ENCODE measurements at regions not wholly inside any gene's neighbourhood (a gene's known extent, or its start where the extent isn't known, plus 50 kb on each side); places are given as distances from the start of the nearest gene placed in this dataset.

DNA sequence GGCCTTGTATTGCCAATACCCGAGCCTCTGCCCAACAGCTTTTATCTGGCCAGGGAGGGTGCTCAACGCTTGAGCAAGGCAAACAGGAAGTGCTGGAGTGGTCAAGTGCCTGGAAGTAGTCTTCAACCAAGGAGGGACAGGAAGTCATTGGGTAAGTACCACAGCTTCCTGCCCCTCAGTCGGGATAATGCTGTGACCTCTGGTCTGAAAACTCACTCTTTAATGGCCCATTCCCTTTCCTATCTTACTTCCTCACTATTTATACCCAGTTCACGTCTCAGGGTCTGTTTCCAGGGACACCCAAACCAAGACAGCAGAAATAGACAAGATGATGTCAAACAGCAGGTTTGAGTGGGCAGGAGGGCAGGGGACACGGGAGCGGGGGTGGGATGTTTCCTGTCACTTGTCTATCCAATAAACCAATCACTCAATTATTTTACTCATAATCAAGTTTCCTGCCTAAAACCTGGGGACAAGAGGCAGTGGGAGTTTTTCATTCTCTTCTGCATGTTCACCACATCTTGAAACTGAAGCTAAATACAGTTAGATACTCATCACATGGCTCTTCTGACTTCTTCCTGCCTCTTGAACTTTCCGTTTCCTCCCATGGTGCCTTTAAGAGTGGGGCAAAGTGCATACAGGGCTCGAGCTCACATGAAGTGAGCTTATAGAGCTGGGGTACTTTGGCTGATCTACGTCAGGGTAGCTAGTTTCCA lies 68.9 kb upstream of the CAB39 start:
- no peak for DNase-seq

DNA sequence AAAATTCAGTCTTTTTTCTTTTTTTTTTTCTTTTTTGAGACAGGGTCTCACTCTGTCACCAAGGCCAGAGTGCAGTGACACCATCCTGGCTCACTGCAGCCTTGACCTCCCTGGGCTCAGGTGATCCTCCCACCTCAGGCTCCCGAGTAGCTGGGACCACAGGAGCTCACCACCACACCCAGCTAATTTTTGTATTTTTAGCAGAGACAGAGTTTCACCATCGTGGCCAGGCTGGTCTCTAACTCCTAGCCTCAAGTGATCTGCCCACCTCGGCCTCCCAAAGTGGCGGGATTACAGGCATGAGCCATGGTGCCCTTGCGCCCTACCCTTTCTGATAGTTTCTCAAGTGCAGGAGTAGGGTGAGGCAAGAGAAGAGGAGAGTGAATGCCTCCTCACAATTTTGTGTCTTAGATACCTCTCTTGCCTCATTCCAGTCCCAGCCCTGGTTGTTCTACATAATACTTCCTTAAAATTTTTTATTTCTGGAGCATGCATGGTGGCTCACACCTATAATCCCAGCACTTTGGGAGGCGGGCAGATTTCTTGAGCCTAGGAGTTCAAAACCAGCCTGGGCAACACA lies 68.2 kb upstream of the CAB39 start:
- no peak for DNase-seq

GRCh38 chr2:230648356-230648755 lies 64.3 kb upstream of the CAB39 start:
- DNase-seq: no peak

DNA sequence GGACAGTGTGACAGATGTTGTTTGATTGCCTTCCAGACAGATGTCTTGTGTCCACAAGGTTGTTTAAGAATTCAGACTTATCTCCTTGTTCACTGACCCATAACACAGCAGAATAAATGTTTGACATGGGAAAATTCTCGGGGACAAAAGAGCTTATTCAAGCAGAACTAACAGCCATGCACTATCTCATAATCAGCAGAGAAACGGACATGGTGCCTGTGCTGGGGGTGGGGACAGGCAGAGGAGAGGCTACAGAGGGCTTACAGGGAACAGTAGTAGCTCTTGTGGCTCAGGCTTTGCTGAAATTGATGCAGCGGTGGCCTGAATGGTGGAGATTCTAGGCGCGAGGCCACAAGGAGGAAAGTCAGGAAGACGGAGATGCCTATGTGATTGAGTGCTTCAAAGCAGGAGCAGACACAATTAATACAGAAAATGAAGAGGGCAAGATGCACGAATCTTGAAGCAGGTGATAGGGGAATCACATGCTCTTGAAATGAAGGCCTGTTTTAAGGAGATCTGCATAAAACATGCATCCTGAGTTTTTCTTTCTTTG lies 62.0 kb upstream of the CAB39 start:
- no peak for DNase-seq

DNA sequence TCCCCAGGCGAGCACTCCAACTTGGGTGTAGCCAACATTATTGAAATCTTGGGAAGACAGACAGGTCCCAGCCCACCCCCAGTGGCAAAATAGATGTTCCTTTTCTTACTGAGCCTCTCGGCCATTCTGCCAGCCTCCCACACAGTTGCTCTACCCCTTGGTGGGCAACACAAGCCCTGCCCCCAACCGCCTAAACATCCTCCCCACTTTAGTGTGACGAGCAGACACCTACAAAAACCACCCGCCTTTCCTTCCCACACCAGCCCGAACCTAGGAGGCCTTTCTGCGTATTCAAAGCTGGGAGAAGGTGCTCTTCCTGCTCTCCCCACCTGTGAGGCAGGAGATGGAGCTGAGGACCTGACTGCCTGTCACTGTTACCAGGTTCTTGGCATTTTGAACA lies 58.6 kb upstream of the CAB39 start:
- DNase-seq: no peak

- DNase-seq: no peak
Measured at GRCh38 chr2:230657462-230657861, 55.2 kb upstream of the CAB39 start.

DNA sequence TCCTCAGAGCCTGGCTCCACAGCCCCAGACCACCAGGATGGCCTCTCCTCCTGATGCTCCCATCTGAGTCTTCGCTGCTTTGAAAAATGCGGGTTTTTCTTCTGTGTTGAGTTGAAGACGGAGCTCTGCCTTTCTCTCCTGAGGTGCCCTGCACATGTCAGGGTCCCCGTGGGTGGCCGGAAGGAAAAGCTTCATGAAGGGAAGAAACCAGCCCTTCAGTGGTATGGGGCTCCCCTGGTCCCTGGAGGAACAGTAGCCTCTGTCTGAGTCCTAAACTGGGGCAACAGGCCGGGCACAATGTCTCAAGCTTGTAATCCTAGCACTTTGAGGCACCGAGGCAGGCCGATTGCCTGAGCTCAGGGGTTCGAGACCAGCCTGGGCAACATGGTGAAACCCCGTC lies 54.7 kb upstream of the CAB39 start:
- no peak for DNase-seq

GRCh38 chr2:230658577-230658876 lies 54.1 kb upstream of the CAB39 start:
- DNase-seq: no peak

DNA sequence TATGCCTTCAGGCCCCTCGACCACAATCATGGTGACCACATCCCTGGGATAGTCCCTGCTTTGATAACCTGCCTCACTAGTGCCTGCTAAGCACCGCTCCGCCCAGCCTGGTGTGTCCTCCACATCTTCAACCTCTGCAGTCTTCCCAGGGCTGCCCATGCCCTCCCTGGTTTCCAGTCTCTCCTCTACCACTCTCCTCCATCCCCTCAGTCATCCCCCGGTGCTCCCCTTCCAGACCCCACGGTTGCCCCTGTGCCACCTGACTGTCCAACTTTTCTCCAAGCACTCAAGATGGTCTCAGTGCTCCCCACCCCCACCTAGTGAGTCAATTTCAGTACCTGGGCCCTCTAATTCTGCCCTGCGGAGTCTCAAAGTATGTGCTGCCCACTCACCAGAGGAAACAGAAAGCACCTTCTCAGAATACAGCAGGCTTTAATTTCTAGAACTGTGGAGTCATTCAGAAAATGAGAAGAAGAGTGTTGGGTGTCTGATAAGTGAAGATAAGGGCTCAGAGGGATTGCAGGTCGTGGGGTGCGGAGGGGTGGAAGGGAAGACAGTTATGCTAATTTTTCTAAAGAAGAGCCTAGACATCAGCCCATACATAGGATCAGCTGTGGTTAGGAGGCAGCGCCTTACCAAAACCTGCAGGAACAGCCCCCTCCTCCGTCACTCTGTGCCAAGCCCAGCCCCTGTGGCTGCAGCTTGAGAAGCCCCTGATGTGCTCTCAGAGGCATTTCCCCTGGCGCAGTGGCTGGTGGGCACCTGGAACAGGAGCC lies 53.6 kb upstream of the CAB39 start:
- no peak for DNase-seq

DNA sequence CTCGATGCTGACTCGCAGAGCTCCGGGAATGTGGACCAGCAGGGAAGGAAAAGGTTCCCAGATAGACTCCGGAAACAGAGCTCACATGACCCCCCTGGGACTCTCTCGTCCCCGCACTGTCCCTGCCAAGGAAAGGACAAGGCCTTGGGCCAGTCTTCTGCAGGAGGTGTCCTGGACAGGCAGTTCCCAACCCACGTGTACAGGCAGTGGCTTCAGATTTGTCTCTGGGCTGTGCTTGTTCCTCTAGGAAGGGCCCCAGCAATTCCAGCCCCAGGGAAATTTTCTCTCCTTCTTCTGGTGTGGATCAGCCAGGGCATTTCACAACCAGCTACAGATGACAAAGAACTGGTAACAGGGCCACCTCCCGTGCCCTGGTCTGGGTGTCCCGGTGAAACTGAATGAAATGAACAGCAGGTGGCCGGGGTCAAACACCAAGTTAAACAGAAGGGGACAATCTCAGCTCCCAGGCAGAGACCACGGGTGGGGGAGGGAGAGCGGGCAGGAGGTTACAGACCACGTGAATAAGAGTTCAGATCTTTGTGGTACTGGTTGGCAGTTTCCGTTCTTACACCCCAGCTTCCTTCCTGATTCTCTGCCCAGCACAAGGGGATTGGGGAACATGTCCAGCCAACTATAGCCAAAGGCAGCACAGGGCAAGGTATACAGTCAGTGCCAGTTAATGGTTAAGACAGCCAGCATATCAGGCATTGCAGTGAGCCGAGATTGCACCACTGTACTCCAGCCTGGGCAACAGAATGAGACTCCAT lies 52.2 kb upstream of the CAB39 start:
- peak; percentile 39 for DNase-seq

GRCh38 chr2:230661072-230661957 lies 51.3 kb upstream of the CAB39 start:
- DNase-seq: no peak
